ENCODE measurements at regions not wholly inside any gene's neighbourhood (a gene's known extent, or its start where the extent isn't known, plus 50 kb on each side); places are given as distances from the start of the nearest gene placed in this dataset.
"Not testable (repeated sequence)": the region's sequence is repeated elsewhere in the genome, so short reads cannot be mapped to it uniquely, and the experiment has no call there.

- no peaks in the 10 kb centered on the region for H3K36me3 ChIP-seq (ENCODE audit: control insufficient read depth, insufficient read depth, low read length)
Observed at GRCh38 chr2:236917164-236917563, 168.5 kb upstream of the COPS8 start.

DNA sequence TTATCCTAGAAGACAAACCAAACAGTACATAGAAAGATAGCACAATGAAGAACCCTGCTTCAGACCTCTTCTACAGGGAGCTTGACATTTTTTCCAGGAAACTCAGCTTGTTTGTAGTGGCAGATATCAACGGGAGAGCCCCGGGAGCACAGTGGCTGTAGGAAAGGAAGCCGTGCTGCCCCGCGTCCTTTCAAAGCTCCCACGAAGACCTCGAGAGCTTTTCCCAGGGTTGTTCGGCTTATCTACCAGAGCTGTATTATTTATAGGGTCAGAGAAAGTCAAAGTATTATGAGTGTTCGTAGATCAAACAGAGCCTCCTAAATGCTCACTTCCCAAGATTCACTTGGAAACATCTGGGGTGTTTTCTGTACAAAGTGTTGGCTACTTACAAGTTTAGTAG is 167.1 kb upstream of the COPS8 start:
- Histone ChIP-seq H3K27me3 (ENCODE audit: control insufficient read depth, insufficient read depth, low read length) (no peaks in the 10 kb centered on the region), H3K9me3 (ENCODE audit: control insufficient read depth, insufficient read depth, low read length) (no peaks in the 10 kb centered on the region), H3K4me3 (ENCODE audit: low read depth, low read length) (no peak overlapping the region), H3K4me1 (ENCODE audit: control insufficient read depth, insufficient read depth, low read length) (no peaks in the 10 kb centered on the region), H3K36me3 (ENCODE audit: control insufficient read depth, insufficient read depth, low read length) (no peaks in the 10 kb centered on the region), H3K9ac (ENCODE audit: low read depth, low read length) (no peak overlapping the region)

More at GRCh38 chr2:236917164-236917563, 168.5 kb upstream of the COPS8 start:
- Histone ChIP-seq H3K9me3 (ENCODE audit: control insufficient read depth, insufficient read depth, low read length) (no peaks in the 10 kb centered on the region), H3K4me1 (ENCODE audit: control insufficient read depth, insufficient read depth, low read length) (no peaks in the 10 kb centered on the region), H3K4me3 (ENCODE audit: low read depth, low read length) (no peak overlapping the region), H3K27me3 (ENCODE audit: control insufficient read depth, insufficient read depth, low read length) (no peaks in the 10 kb centered on the region), H3K9ac (ENCODE audit: low read depth, low read length) (no peak overlapping the region)

GRCh38 chr2:236919209-236919608 is 166.5 kb upstream of the COPS8 start:
- no peaks in the 10 kb centered on the region for H3K9me3 ChIP-seq (ENCODE audit: control insufficient read depth, insufficient read depth, low read length)
- no peaks in the 10 kb centered on the region for H3K27me3 ChIP-seq (ENCODE audit: control insufficient read depth, insufficient read depth, low read length)
- H3K4me1 ChIP-seq (ENCODE audit: control insufficient read depth, insufficient read depth, low read length) = no peaks in the 10 kb centered on the region
- no peaks in the 10 kb centered on the region for H3K36me3 ChIP-seq (ENCODE audit: control insufficient read depth, insufficient read depth, low read length)
- no peak overlapping the region for H3K4me3 ChIP-seq (ENCODE audit: low read depth, low read length)
- no peak overlapping the region for H3K9ac ChIP-seq (ENCODE audit: low read depth, low read length)

DNA sequence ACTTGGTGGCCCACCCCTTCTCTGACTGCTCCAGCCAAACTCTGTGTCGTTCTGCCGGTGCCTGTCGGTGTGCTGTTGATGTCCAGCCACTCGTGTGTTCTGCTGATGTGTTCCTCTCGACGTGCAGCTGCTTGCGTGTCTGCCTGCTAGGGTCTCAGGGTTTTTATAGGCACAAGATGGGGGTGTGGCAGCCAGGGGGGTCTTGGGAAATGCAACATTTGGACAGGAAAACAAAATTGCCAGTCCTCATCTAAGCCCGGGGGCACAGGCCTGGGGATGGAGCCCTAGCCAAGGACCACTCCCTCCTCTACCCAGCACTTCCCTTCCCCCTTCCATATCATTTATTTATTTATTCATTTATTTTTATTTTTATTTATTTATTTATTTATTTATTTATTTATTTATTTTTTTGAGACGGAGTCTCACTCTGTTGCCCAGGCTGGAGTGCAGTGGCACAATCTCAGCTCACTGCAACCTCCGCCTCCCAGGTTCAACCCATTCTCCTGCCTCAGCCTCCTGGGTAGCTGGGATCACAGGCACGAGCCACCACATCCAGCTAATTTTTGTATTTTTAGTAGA is 165.8 kb upstream of the COPS8 start:
- H3K36me3 ChIP-seq (ENCODE audit: control insufficient read depth, insufficient read depth, low read length); H3K9me3 ChIP-seq (ENCODE audit: control insufficient read depth, insufficient read depth, low read length); H3K4me3 ChIP-seq (ENCODE audit: low read depth, low read length); H3K4me1 ChIP-seq (ENCODE audit: control insufficient read depth, insufficient read depth, low read length); H3K27me3 ChIP-seq (ENCODE audit: control insufficient read depth, insufficient read depth, low read length); H3K9ac ChIP-seq (ENCODE audit: low read depth, low read length): not testable (repeated sequence)

DNA sequence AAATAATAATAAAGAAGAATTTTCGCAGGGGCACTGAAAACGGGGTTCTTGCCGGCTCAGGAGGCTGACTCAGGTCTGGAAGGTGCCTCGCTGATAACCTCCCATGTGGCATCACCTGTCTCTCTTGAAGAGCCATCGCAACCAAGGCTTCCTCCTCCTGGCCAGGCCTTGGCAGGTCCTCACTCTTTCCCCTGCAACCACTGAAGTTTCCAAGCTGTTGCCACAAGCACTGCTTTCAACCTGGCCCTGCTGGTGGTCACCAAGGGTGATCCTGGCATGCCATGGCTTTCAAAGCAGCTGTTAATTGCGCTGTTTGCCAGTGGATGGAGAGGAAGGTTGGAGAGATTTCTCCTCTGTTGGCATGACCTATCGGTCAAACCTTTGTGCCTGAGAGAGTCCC is 163.6 kb upstream of the COPS8 start:
- Histone ChIP-seq H3K4me3 (ENCODE audit: low read depth, low read length) (no peak overlapping the region), H3K36me3 (ENCODE audit: control insufficient read depth, insufficient read depth, low read length) (no peaks in the 10 kb centered on the region), H3K27me3 (ENCODE audit: control insufficient read depth, insufficient read depth, low read length) (no peaks in the 10 kb centered on the region), H3K9ac (ENCODE audit: low read depth, low read length) (no peak overlapping the region), H3K9me3 (ENCODE audit: control insufficient read depth, insufficient read depth, low read length) (no peaks in the 10 kb centered on the region), H3K4me1 (ENCODE audit: control insufficient read depth, insufficient read depth, low read length) (no peaks in the 10 kb centered on the region)

DNA sequence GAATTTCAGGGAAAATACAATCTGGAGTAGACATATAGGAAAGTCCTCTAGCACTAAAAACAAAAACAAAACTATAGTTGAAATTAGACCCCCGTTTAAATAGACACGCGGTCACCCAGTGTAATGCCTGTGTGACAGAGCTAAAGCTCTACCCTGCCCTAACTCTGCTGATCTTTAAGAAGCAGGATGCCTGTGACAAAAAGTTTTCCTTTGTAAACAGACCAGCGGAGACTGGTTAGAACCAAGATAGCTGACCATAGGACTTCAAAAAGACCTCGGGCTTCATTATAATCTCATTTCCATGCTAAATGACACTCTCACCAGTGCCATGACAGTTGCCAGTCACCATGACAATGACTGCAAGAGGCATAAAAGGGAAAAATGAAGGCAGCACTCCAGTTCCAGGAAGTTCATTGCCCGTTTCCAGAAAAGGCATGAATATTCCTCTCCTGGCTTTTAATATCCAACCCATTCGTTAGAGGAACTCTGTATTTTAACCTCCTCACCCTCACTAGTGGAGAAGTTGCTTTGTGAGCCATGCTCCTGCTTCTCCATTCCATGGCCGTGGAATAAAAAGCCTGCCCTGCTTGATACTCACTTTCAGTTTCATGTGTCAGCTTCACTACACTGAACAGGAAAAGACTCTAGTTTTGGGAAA is 157.2 kb upstream of the COPS8 start:
- Histone ChIP-seq H3K9ac (ENCODE audit: low read depth, low read length) (no peak overlapping the region), H3K4me1 (ENCODE audit: control insufficient read depth, insufficient read depth, low read length) (no peaks in the 10 kb centered on the region), H3K4me3 (ENCODE audit: low read depth, low read length) (no peak overlapping the region), H3K9me3 (ENCODE audit: control insufficient read depth, insufficient read depth, low read length) (no peaks in the 10 kb centered on the region), H3K27me3 (ENCODE audit: control insufficient read depth, insufficient read depth, low read length) (no peaks in the 10 kb centered on the region), H3K36me3 (ENCODE audit: control insufficient read depth, insufficient read depth, low read length) (no peaks in the 10 kb centered on the region)

GRCh38 chr2:236932831-236933361 is 152.8 kb upstream of the COPS8 start:
- Histone ChIP-seq H3K4me3 (ENCODE audit: low read depth, low read length) (no peak overlapping the region), H3K4me1 (ENCODE audit: control insufficient read depth, insufficient read depth, low read length) (no peaks in the 10 kb centered on the region), H3K36me3 (ENCODE audit: control insufficient read depth, insufficient read depth, low read length) (no peaks in the 10 kb centered on the region), H3K9me3 (ENCODE audit: control insufficient read depth, insufficient read depth, low read length) (no peaks in the 10 kb centered on the region), H3K9ac (ENCODE audit: low read depth, low read length) (no peak overlapping the region), H3K27me3 (ENCODE audit: control insufficient read depth, insufficient read depth, low read length) (no peaks in the 10 kb centered on the region)

DNA sequence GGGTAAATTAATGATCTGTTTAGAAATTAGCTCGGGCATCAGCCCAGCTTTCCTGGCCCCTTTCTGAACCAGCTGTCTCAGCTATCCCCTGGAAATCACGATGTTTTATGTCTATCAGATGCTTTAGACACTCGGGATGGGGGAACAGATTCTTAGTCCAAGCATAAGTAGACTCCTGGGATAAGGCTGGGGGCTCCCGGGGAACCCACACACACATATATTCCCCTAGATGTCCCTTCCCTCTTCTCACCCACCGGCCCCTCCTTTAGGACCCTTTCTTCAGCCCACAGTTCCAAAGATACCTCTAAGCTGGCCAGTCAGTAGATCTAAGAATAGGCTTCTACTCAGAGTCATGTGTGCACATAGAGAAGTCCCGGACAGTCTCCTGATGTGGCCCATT is 151.5 kb upstream of the COPS8 start:
- no peaks in the 10 kb centered on the region for H3K9me3 ChIP-seq (ENCODE audit: control insufficient read depth, insufficient read depth, low read length)
- no peak overlapping the region for H3K4me3 ChIP-seq (ENCODE audit: low read depth, low read length)
- H3K4me1 ChIP-seq (ENCODE audit: control insufficient read depth, insufficient read depth, low read length) = no peaks in the 10 kb centered on the region
- H3K36me3 ChIP-seq (ENCODE audit: control insufficient read depth, insufficient read depth, low read length) = no peaks in the 10 kb centered on the region
- H3K27me3 ChIP-seq (ENCODE audit: control insufficient read depth, insufficient read depth, low read length) = no peaks in the 10 kb centered on the region
- no peak overlapping the region for H3K9ac ChIP-seq (ENCODE audit: low read depth, low read length)

DNA sequence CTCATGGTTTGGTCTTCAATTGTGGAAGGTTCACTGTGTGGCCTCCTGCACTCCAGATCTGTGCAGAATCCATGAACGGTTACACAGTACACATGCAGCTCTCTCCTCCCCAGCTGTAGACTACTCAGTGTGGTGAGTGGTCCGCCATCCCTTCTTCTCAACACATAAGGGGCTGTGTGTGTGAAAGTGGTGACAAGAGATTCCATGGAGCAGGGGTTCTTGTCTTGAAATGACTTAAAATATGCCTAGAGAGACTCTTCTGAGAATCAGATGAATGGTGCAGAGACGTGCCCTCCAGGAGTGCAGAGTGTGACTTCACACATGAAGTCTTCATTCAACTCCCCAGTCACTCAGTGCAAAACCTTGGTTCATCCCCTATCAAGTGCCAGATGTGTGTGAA is 151.0 kb upstream of the COPS8 start:
- Histone ChIP-seq H3K4me3 (ENCODE audit: low read depth, low read length) (no peak overlapping the region), H3K36me3 (ENCODE audit: control insufficient read depth, insufficient read depth, low read length) (no peaks in the 10 kb centered on the region), H3K9me3 (ENCODE audit: control insufficient read depth, insufficient read depth, low read length) (no peaks in the 10 kb centered on the region), H3K4me1 (ENCODE audit: control insufficient read depth, insufficient read depth, low read length) (no peaks in the 10 kb centered on the region), H3K27me3 (ENCODE audit: control insufficient read depth, insufficient read depth, low read length) (no peaks in the 10 kb centered on the region), H3K9ac (ENCODE audit: low read depth, low read length) (no peak overlapping the region)

DNA sequence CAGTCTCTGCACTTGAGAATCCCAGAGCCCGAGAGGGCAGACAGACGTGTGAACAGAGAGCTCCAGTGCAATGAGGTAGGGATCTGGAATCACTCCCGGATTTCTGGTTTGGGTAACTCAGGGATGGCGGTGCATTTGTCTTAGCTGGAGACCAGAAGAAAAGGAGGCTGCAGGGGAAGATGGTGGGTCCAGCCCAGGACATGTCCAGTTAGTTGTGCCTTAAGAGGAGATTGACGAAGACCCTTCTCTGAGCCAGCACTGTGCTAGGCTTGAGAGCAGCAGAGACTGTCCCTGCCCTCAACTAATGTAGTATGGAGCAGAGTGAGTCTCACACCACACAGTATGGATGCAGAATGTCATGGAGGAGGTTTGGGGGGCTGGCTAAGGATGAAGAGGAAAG is 150.6 kb upstream of the COPS8 start:
- H3K9me3 ChIP-seq (ENCODE audit: control insufficient read depth, insufficient read depth, low read length) = no peaks in the 10 kb centered on the region
- no peak overlapping the region for H3K4me3 ChIP-seq (ENCODE audit: low read depth, low read length)
- no peaks in the 10 kb centered on the region for H3K36me3 ChIP-seq (ENCODE audit: control insufficient read depth, insufficient read depth, low read length)
- H3K27me3 ChIP-seq (ENCODE audit: control insufficient read depth, insufficient read depth, low read length) = no peaks in the 10 kb centered on the region
- H3K9ac ChIP-seq (ENCODE audit: low read depth, low read length) = no peak overlapping the region
- no peaks in the 10 kb centered on the region for H3K4me1 ChIP-seq (ENCODE audit: control insufficient read depth, insufficient read depth, low read length)

DNA sequence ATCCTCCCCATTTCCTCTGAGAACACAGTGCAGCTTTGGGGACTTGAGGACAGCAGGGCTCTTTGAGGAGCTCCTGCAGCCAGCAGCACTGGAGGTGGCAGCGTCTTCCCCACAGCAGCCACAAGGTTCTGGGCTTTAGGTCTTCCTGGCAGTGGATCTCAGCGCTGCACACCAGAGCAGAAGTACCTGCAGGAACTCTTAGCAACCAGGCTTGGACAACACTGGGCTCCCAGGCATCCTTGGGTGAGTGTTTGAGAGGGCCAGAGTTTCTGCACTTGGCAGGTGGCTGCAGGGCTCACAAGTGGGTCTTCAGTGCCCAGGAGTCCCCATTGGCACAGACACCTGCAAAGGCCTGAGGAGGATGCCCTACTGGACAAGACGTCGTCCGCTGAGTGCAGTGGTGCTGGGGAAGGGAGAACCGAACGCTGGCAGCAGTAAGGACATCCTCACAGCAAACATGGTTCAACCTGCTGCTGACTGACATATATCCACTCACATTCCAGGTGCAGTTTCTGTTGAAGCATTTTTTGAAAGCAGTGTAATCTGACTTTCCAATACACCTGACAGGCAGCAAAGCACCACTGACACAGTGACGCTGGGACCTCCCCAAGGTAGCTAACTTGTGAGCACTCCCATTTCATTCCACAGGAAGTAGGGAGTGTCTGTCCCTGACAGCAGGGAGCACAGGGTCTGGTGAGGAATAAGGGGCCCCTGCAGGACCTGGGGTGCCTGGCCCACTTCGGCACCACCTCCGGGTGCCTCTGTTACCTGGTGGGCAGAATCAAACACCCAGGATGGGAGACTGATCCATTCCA is 149.9 kb upstream of the COPS8 start:
- Histone ChIP-seq H3K9ac (ENCODE audit: low read depth, low read length) (no peak overlapping the region), H3K4me1 (ENCODE audit: control insufficient read depth, insufficient read depth, low read length) (no peaks in the 10 kb centered on the region), H3K9me3 (ENCODE audit: control insufficient read depth, insufficient read depth, low read length) (no peaks in the 10 kb centered on the region), H3K4me3 (ENCODE audit: low read depth, low read length) (no peak overlapping the region), H3K27me3 (ENCODE audit: control insufficient read depth, insufficient read depth, low read length) (no peaks in the 10 kb centered on the region), H3K36me3 (ENCODE audit: control insufficient read depth, insufficient read depth, low read length) (no peaks in the 10 kb centered on the region)
